DOHH2 (cell line): ENCODE measurements at regions not wholly inside any gene's neighbourhood (a gene's known extent, or its start where the extent isn't known, plus 50 kb on each side); places are given as distances from the start of the nearest gene placed in this dataset.

Experiments used
- H3F3A ChIP-seq: fragments of 200-600 bp; sonication (generic), shearing (Covaris generic); 2 replicates; pipeline ENCODE4 v1.6.0; 2016; ENCODE audit warnings: antibody characterized with exemption, mild to moderate bottlenecking; ENCODE audit not compliant: control insufficient read depth, insufficient read depth
- H3K27ac ChIP-seq: fragments of 200-600 bp; sonication (generic); 2 replicates; pipeline ENCODE4 v1.5.1; 2014; ENCODE audit warnings: low read depth, mild to moderate bottlenecking, low read length, moderate library complexity
- H3K27me3 ChIP-seq: fragments of 200-600 bp; sonication (generic); 2 replicates; pipeline ENCODE4 v1.6.1; 2014; ENCODE audit warnings: mild to moderate bottlenecking, low read length, mixed read lengths; ENCODE audit not compliant: control insufficient read depth
- H3K36me3 ChIP-seq: fragments of 200-600 bp; sonication (generic); 2 replicates; pipeline ENCODE4 v1.6.1; 2014; ENCODE audit warnings: mild to moderate bottlenecking, low read length, moderate library complexity, mixed read lengths; ENCODE audit not compliant: control insufficient read depth
- H3K4me1 ChIP-seq: fragments of 200-600 bp; sonication (generic); 2 replicates; pipeline ENCODE4 v1.6.1; 2014; ENCODE audit warnings: mild to moderate bottlenecking, low read length, mixed read lengths; ENCODE audit not compliant: control insufficient read depth
- H3K4me2 ChIP-seq: fragments of 200-600 bp; sonication (generic); 2 replicates; pipeline ENCODE4 v1.6.0; 2014; ENCODE audit warnings: mild to moderate bottlenecking, low read length, moderate library complexity
- H3K4me3 ChIP-seq: fragments of 200-600 bp; sonication (generic); 2 replicates; pipeline ENCODE4 v1.5.1; 2014; ENCODE audit warnings: mild to moderate bottlenecking, low read length, mixed read lengths
- H3K79me2 ChIP-seq: fragments of 200-600 bp; sonication (generic); 2 replicates; pipeline ENCODE4 v1.6.1; 2014; ENCODE audit warnings: mild to moderate bottlenecking, low read length, mixed read lengths; ENCODE audit not compliant: control insufficient read depth
- H3K9me2 ChIP-seq: fragments of 200-600 bp; sonication (generic); replicated peaks from 2 replicates; pipeline ENCODE4 v1.6.1; 2014; ENCODE audit warnings: mild to moderate bottlenecking, low read length, mixed read lengths; ENCODE audit not compliant: control insufficient read depth
- H3K9me3 ChIP-seq: fragments of 200-600 bp; sonication (generic); 2 replicates; pipeline ENCODE4 v1.6.1; 2014; ENCODE audit warnings: antibody characterized with exemption, low read length, mixed read lengths; ENCODE audit not compliant: control insufficient read depth, insufficient read depth
- H4K20me1 ChIP-seq: fragments of 200-600 bp; sonication (generic); 2 replicates; pipeline ENCODE4 v1.6.0; 2014; ENCODE audit warnings: low read depth, mild to moderate bottlenecking, antibody characterized with exemption, low read length, moderate library complexity; ENCODE audit not compliant: control insufficient read depth, insufficient read depth
- CTCF ChIP-seq: fragments of 200-600 bp; sonication (generic); IDR thresholded peaks from one replicate; pipeline ENCODE4 v1.5.1; 2014; ENCODE audit warnings: antibody characterized with exemption, mild to moderate bottlenecking, low read depth, low read length; ENCODE audit not compliant: poor library complexity, severe bottlenecking
- EZH2phosphoT487 ChIP-seq: fragments of 200-600 bp; sonication (generic); IDR thresholded peaks from 2 replicates; pipeline ENCODE4 v1.6.1; 2017; ENCODE audit warnings: borderline replicate concordance, mild to moderate bottlenecking, antibody characterized with exemption, low read length, moderate library complexity, mixed read lengths

GRCh38 chr3:25156626-25157025 is 271.4 kb upstream of the RARB start:
- no peaks in the 10 kb centered on the region for H3K79me2 ChIP-seq
- no peak for TF ChIP-seq CTCF
- no peak overlapping the region for H3K4me2 ChIP-seq
- no peaks in the 10 kb centered on the region for H3K9me2 ChIP-seq
- H3K4me3 ChIP-seq: no peak overlapping the region
- H3K4me1 ChIP-seq: no peaks in the 10 kb centered on the region
- H3K36me3 ChIP-seq: no peaks in the 10 kb centered on the region
- H3K9me3 ChIP-seq: no peaks in the 10 kb centered on the region
- H3F3A ChIP-seq: no peaks in the 10 kb centered on the region
- H4K20me1 ChIP-seq: no peaks in the 10 kb centered on the region
- H3K27me3 ChIP-seq: no peaks in the 10 kb centered on the region
- H3K27ac ChIP-seq: no peak overlapping the region

- TF ChIP-seq EZH2phosphoT487 (no peak), CTCF (no peak)
- Histone ChIP-seq H3K4me2 (no peak overlapping the region), H4K20me1 (no peaks in the 10 kb centered on the region), H3K4me3 (no peak overlapping the region), H3K9me3 (no peaks in the 10 kb centered on the region), H3K9me2 (no peaks in the 10 kb centered on the region), H3F3A (no peaks in the 10 kb centered on the region), H3K27ac (no peak overlapping the region), H3K27me3 (no peaks in the 10 kb centered on the region), H3K79me2 (no peaks in the 10 kb centered on the region), H3K36me3 (no peaks in the 10 kb centered on the region), H3K4me1 (no peaks in the 10 kb centered on the region)
These were observed 262.8 kb upstream of the RARB start for GRCh38 chr3:25165306-25165705.

- H4K20me1 ChIP-seq: no peaks in the 10 kb centered on the region
- H3K36me3 ChIP-seq: no peaks in the 10 kb centered on the region
- no peaks in the 10 kb centered on the region for H3K27me3 ChIP-seq
- H3K9me2 ChIP-seq: no peaks in the 10 kb centered on the region
- H3F3A ChIP-seq: no peaks in the 10 kb centered on the region
- H3K4me2 ChIP-seq: no peak overlapping the region
- H3K4me1 ChIP-seq: no peaks in the 10 kb centered on the region
- no peaks in the 10 kb centered on the region for H3K79me2 ChIP-seq
- no peak for TF ChIP-seq EZH2phosphoT487
- TF ChIP-seq CTCF: no peak
- H3K4me3 ChIP-seq: no peak overlapping the region
- no peak overlapping the region for H3K27ac ChIP-seq
- H3K9me3 ChIP-seq: no peaks in the 10 kb centered on the region
These were observed 262.0 kb upstream of the RARB start for GRCh38 chr3:25166016-25166415.

- no peak overlapping the region for H3K4me3 ChIP-seq
- H3F3A ChIP-seq: no peaks in the 10 kb centered on the region
- no peaks in the 10 kb centered on the region for H3K27me3 ChIP-seq
- no peak overlapping the region for H3K4me2 ChIP-seq
- no peak overlapping the region for H3K27ac ChIP-seq
- TF ChIP-seq EZH2phosphoT487 (no peak), CTCF (no peak)
- H3K36me3 ChIP-seq: no peaks in the 10 kb centered on the region
- no peaks in the 10 kb centered on the region for H4K20me1 ChIP-seq
- no peaks in the 10 kb centered on the region for H3K9me3 ChIP-seq
- no peaks in the 10 kb centered on the region for H3K4me1 ChIP-seq
- H3K79me2 ChIP-seq: no peaks in the 10 kb centered on the region
- no peaks in the 10 kb centered on the region for H3K9me2 ChIP-seq
These were observed 258.9 kb upstream of the RARB start for GRCh38 chr3:25169151-25169550.
